Kidney (tissue), 13 donors: ENCODE measurements at regions not wholly inside any gene's neighbourhood (a gene's known extent, or its start where the extent isn't known, plus 50 kb on each side); places are given as distances from the start of the nearest gene placed in this dataset.
A peak's percentile ranks its signal among the peaks of the same experiment; 100 is the strongest.

Source experiments
- DNase-seq, 5 donors: peaks; one replicate each; pipeline ENCODE4 v3.0.0-alpha.2; 2013 to 2020
- FAIRE-seq: peaks from 2 replicates; lab custom pipeline; 2012; peaks lifted over from hg19 to GRCh38; lab: Jason Lieb, UNC
- H3K27ac ChIP-seq, 2 donors: one replicate each; pipeline ENCODE4 v1.7.0; 2013; ENCODE audit warnings: low read depth in 2 of 2, low read length in 2 of 2, inconsistent platforms in 1 of 2
- H3K27me3 ChIP-seq: one replicate; pipeline ENCODE4 v1.7.1; 2013; ENCODE audit warnings: low read length, inconsistent platforms; ENCODE audit not compliant: control insufficient read depth, insufficient read depth
- H3K36me3 ChIP-seq, 3 donors: one replicate each; pipeline versions ENCODE4 v1.7.0 to v1.7.1; 2013; ENCODE audit warnings: low read length in 3 of 3, control low read depth in 1 of 3, inconsistent platforms in 1 of 3; ENCODE audit not compliant: insufficient read depth in 3 of 3, control insufficient read depth in 2 of 3
- H3K4me1 ChIP-seq, 3 donors: one replicate each; pipeline versions ENCODE4 v1.7.0 to v1.7.1; 2013; ENCODE audit warnings: low read length in 3 of 3, inconsistent platforms in 1 of 3, low read depth in 1 of 3; ENCODE audit not compliant: control insufficient read depth in 2 of 3, insufficient read depth in 2 of 3
- H3K4me3 ChIP-seq, 3 donors: one replicate each; pipeline versions ENCODE4 v1.7.0 to v1.8.1; 2013; ENCODE audit warnings: low read length in 3 of 3, control low read depth in 1 of 3, inconsistent platforms in 1 of 3
- H3K9ac ChIP-seq, 3 donors: one replicate each; pipeline versions ENCODE4 v1.7.0 to v1.7.1; 2013; ENCODE audit warnings: low read length in 3 of 3, control low read depth in 1 of 3, inconsistent platforms in 1 of 3
- H3K9me3 ChIP-seq, 3 donors: one replicate each; pipeline versions ENCODE4 v1.7.0 to v1.7.1; 2013; ENCODE audit warnings: low read length in 3 of 3, control low read depth in 1 of 3, inconsistent platforms in 1 of 3; ENCODE audit not compliant: control insufficient read depth in 2 of 3, insufficient read depth in 1 of 3
- intact Hi-C: fragments of 100-400 bp; cut with DNase I; formaldehyde crosslinking; loops from one replicate; pipeline ENCODE4 v1.11.1; 2022
- TF ChIP-seq, protein P1 (sequence below): IDR thresholded peaks from 3 replicates; pipeline ENCODE4 v1.5.1; 2012; ENCODE audit warnings: mild to moderate bottlenecking, moderate library complexity, borderline replicate concordance; ENCODE audit not compliant: insufficient read depth; ENCODE audit errors: extremely low read depth
- donor health status: control.
- donor health status: control.
- donor health status: control.
- donor health status: control.
- donor health status: control.
- donor health status: DM: yes; HTN: yes; CAD: no.
- donor health status: Normal renal cell carcinoma (clear cell type).

DNA sequence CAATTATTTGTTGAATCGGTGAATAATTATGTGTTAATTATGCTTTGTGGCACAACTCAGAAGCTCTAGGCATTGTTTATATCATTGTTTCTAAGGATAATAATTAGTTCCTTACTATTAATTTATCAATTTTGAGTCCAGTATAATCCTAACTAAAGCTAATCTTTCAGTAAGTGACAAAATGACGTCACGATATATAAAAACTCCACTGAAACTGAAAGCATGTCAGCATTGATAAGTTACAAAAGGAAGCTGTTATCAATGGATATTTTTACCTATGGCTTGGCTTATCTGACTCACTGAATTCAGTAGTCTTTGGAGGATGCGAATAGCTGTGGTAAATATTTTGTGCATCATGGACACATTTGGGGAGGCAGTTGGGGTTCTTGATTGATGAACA, 793.1 kb downstream of the NXPH1 start:
- DNase-seq = no peak
- FAIRE-seq = no peak
- Histone ChIP-seq H3K9ac (no peak overlapping the region), H3K27ac (no peak overlapping the region), H3K4me1 (no peaks in the 10 kb centered on the region), H3K9me3 (no peaks in the 10 kb centered on the region), H3K27me3 (no peaks in the 10 kb centered on the region), H3K4me3 (no peak overlapping the region), H3K36me3 (no peaks in the 10 kb centered on the region)
- TF ChIP-seq, protein P1, sequence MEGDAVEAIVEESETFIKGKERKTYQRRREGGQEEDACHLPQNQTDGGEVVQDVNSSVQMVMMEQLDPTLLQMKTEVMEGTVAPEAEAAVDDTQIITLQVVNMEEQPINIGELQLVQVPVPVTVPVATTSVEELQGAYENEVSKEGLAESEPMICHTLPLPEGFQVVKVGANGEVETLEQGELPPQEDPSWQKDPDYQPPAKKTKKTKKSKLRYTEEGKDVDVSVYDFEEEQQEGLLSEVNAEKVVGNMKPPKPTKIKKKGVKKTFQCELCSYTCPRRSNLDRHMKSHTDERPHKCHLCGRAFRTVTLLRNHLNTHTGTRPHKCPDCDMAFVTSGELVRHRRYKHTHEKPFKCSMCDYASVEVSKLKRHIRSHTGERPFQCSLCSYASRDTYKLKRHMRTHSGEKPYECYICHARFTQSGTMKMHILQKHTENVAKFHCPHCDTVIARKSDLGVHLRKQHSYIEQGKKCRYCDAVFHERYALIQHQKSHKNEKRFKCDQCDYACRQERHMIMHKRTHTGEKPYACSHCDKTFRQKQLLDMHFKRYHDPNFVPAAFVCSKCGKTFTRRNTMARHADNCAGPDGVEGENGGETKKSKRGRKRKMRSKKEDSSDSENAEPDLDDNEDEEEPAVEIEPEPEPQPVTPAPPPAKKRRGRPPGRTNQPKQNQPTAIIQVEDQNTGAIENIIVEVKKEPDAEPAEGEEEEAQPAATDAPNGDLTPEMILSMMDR = no peak
- intact Hi-C loops = no loop called here

DNA sequence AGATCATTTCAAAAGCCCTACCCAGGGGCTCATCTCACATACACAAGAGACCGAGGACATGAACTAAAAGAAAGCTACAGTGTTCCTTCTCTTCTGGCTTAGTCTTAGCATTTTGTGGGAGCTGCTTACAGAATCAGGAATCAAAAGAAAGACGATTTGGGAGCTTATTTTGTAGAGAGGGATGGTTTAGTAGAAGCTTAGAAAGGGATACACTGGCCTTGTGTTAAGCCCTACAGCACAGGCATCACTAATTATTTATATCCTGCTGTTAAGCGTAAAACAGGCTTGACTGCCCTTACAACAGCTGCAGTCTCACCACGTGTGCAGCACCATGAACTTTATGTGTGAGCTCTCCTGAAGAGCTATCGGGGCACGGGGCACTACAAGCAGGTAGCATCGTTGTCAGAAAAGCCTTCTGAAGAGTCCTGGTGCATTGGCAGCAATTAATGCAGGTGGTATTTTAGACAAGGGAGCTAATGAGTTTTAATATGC, 798.3 kb downstream of the NXPH1 start:
- no peaks in the 10 kb centered on the region for H3K36me3 ChIP-seq
- DNase-seq (peak in 3 of 5 donors; percentile 35 to 69 (median 57)), FAIRE-seq (no peak)
- H3K9ac ChIP-seq = no peak overlapping the region
- no peaks in the 10 kb centered on the region for H3K9me3 ChIP-seq
- TF ChIP-seq, protein P1 = no peak
- intact Hi-C loops = no loop called here
- H3K4me1 ChIP-seq = no peaks in the 10 kb centered on the region
- H3K4me3 ChIP-seq = no peak overlapping the region
- no peaks in the 10 kb centered on the region for H3K27me3 ChIP-seq
- H3K27ac ChIP-seq = no peak overlapping the region

DNA sequence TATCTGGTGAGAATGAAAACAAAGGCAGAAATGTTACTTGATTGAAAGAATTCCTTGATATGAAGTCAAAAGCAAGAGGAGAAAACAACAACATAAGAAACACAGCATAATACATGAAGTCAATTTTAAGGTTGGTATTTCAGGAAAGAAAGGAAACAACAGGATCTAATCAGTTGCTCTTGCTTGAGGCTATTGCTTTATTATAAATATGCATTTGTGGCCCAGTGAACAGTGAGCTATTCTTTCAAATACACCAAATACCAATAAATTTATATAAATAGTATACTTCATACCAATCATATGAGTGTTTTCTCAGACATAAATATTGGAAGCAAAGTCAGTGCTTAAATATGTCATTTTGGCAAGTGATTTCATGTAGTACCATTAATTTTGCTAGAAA, 806.6 kb downstream of the NXPH1 start:
- Histone ChIP-seq H3K9ac (no peak overlapping the region), H3K4me3 (no peak overlapping the region), H3K9me3 (no peaks in the 10 kb centered on the region), H3K4me1 (no peaks in the 10 kb centered on the region), H3K36me3 (no peaks in the 10 kb centered on the region), H3K27me3 (no peaks in the 10 kb centered on the region), H3K27ac (no peak overlapping the region)
- DNase-seq = no peak
- TF ChIP-seq, protein P1 = no peak
- intact Hi-C loops = no loop called here
- FAIRE-seq = no peak

DNA sequence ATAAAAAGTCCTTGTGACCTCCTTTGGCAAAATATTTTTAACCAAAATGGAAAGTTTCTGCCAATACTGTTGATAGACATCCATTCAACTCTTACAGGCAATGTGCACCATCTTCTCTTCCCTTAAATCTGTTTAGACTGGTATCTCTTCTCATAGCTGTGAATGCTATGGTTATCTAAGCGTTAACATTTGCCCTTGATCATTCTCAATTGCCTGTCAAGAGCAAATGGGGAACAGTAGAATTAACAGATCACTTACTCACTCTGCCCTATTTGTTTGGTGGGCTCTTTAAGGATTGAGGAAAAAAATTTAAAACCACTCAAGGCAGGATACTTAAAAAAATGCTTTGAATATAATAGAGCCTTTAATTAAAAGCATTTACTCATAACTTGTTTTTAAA, 808.4 kb downstream of the NXPH1 start:
- no peak for FAIRE-seq
- Histone ChIP-seq H3K36me3 (no peaks in the 10 kb centered on the region), H3K9ac (no peak overlapping the region), H3K4me3 (no peak overlapping the region), H3K4me1 (no peaks in the 10 kb centered on the region), H3K27me3 (no peaks in the 10 kb centered on the region), H3K27ac (no peak overlapping the region), H3K9me3 (no peaks in the 10 kb centered on the region)
- no peak for DNase-seq
- TF ChIP-seq, protein P1 = no peak
- intact Hi-C loops = no loop called here
